ENCODE measurements at regions not wholly inside any gene's neighbourhood (a gene's known extent, or its start where the extent isn't known, plus 50 kb on each side); places are given as distances from the start of the nearest gene placed in this dataset.

GRCh38 chr18:23386317-23386716 lies 66.8 kb upstream of the RIOK3 start:
- no peak for DNase-seq (ENCODE audit: low spot score)

GRCh38 chr18:23387265-23387664 lies 65.8 kb upstream of the RIOK3 start:
- DNase-seq (ENCODE audit: low spot score) = no peak

DNA sequence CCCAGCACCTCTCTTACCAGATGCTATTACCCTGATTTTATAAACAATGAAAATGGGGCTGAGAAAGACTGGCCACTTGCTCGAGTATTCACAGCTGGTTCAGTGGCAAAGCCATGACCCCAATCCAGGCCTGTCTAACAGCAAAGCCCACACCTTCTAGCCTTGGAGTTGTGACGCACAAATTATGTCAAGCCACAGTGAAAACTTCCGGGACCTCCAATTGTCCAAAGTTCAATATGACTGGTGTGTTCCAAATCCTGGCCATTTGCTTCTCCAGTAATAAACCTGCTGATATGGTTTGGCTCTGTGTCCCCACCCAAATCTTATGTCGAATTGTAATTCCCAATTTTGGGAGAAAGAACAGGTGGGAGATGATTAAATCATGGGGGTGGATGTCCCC lies 64.7 kb upstream of the RIOK3 start:
- DNase-seq (ENCODE audit: low spot score) = no peak

DNA sequence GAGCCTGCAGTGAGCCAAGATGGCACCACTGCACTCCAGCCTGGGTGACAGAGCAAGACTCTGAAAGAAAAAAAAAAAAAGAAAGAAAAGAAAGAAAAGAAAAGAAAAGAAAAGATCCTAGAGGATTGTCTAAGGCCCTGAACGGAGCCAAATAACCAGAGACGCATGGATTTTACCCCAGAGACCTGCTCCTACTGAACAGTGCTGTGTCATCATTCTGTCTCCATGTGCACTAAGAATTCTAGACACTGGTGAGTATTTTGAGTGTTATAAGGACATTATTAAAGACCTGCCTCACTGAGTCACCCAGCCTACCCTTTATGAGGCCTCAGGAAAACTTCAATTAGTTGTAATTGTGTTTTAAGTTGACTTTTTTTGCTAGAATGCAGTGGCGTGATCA lies 61.9 kb upstream of the RIOK3 start:
- no peak for DNase-seq (ENCODE audit: low spot score)

- DNase-seq (ENCODE audit: low spot score) = no peak
Observed at GRCh38 chr18:23397907-23398306, 55.2 kb upstream of the RIOK3 start.

DNA sequence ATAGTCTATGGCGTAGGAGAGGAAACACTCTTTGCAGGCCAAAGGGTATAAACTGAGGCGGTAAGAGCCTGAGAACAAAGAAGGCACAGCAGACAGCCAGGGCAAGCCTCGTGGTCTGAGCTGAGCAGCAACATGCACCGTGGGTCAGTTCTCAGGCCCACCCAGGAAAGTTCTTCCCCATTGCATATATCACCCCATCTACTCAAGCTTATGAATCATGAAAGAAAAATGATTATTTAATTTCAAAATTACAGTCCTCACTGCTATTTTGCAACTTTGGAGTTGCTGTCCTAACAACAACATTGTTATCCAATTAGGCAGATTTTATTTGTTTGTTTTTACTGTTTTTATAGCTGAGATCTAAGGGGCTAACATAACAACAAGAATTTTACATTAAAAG lies 54.7 kb upstream of the RIOK3 start:
- no peak for DNase-seq (ENCODE audit: low spot score)

- no peak for DNase-seq (ENCODE audit: low spot score)
Observed at GRCh38 chr18:23399067-23399466, 54.0 kb upstream of the RIOK3 start.

- DNase-seq (ENCODE audit: low spot score) = no peak
Observed at GRCh38 chr18:23400918-23401317, 52.2 kb upstream of the RIOK3 start.

- peak; percentile 42 for DNase-seq (ENCODE audit: low spot score)
Observed at GRCh38 chr18:23401400-23402347, 51.4 kb upstream of the RIOK3 start.
